Keratinocyte (primary cell): ENCODE measurements at regions not wholly inside any gene's neighbourhood (a gene's known extent, or its start where the extent isn't known, plus 50 kb on each side); places are given as distances from the start of the nearest gene placed in this dataset.

ENCODE experiments used
- CTCF ChIP-seq, 3 experiments: IDR thresholded peaks in 1 of 3; conservative IDR thresholded peaks in 1 of 3; optimal IDR thresholded peaks in 1 of 3; 2 replicates in 2 of 3; 3 replicates in 1 of 3; pipeline versions ENCODE3 to v1.5.1; 2011; ENCODE audit warnings: low read length in 3 of 3, mild to moderate bottlenecking in 3 of 3, moderate library complexity in 2 of 3, control low read depth in 1 of 3, inconsistent platforms in 1 of 3; ENCODE audit not compliant: insufficient read depth in 2 of 3; ENCODE audit errors: extremely low read depth in 1 of 3
- EZH2 ChIP-seq: IDR thresholded peaks from one replicate; pipeline ENCODE4 v1.6.1; 2012; ENCODE audit warnings: inconsistent platforms, mild to moderate bottlenecking, low read length, moderate library complexity

- TF ChIP-seq CTCF (optimal IDR thresholded peaks at IDR 0.05 in 1 of 3, IDR thresholded peaks at IDR 0.05 in 1 of 3, conservative IDR thresholded peaks at IDR 0.05 in 1 of 3; ENCODE audit: extremely low read depth in 1 of 3, insufficient read depth in 2 of 3, low read length in 3 of 3) = no peak
- TF ChIP-seq EZH2 = no peak
Observed at GRCh38 chr17:36721560-36722120, 120.3 kb downstream of the MRM1 start.
